Endodermal cell (in vitro differentiated cells): ENCODE measurements at regions not wholly inside any gene's neighbourhood (a gene's known extent, or its start where the extent isn't known, plus 50 kb on each side); places are given as distances from the start of the nearest gene placed in this dataset.

Experiments used
- DNase-seq: peaks from one replicate; pipeline ENCODE4 v3.0.0-alpha.2; 2017
- H3K27ac ChIP-seq: 2 replicates; pipeline ENCODE4 v1.5.1; 2013; ENCODE audit warnings: mild to moderate bottlenecking, low read depth, low read length, moderate library complexity
- H3K27me3 ChIP-seq: 2 replicates; pipeline ENCODE4 v1.6.1; 2013; ENCODE audit warnings: mild to moderate bottlenecking, low read length, moderate library complexity; ENCODE audit not compliant: insufficient read depth, control insufficient read depth, poor library complexity, severe bottlenecking
- H3K36me3 ChIP-seq: 2 replicates; pipeline ENCODE4 v1.7.0; 2013; ENCODE audit warnings: mild to moderate bottlenecking, low read length, moderate library complexity; ENCODE audit not compliant: control insufficient read depth, insufficient read depth
- H3K4me1 ChIP-seq: one replicate; pipeline ENCODE4 v1.7.0; 2013; ENCODE audit warnings: low read length; ENCODE audit not compliant: control insufficient read depth, insufficient read depth
- H3K4me3 ChIP-seq: 2 replicates; pipeline ENCODE4 v1.5.1; 2013; ENCODE audit warnings: mild to moderate bottlenecking, low read length, moderate library complexity
- H3K9ac ChIP-seq: 2 replicates; pipeline ENCODE4 v1.6.1; 2013; ENCODE audit warnings: mild to moderate bottlenecking, low read length, moderate library complexity; ENCODE audit not compliant: poor library complexity, severe bottlenecking; ENCODE audit errors: extremely low read depth
- H3K9me3 ChIP-seq: 2 replicates; pipeline ENCODE4 v1.6.1; 2013; ENCODE audit warnings: mild to moderate bottlenecking, low read length, moderate library complexity; ENCODE audit not compliant: control insufficient read depth
- H3K27ac Mint-ChIP-seq: 2 replicates; pipeline ENCODE4 v1.8.0; 2020; ENCODE audit warnings: mixed read lengths
- H3K27me3 Mint-ChIP-seq: 2 replicates; pipeline ENCODE4 v1.8.0; 2021; ENCODE audit warnings: mild to moderate bottlenecking, mixed read lengths; ENCODE audit not compliant: insufficient read depth
- H3K36me3 Mint-ChIP-seq: 2 replicates; pipeline ENCODE4 v1.8.0; 2020; ENCODE audit warnings: low read depth, mixed read lengths
- H3K4me1 Mint-ChIP-seq: 2 replicates; pipeline ENCODE4 v1.8.0; 2020; ENCODE audit warnings: mixed read lengths
- H3K4me3 Mint-ChIP-seq: 2 replicates; pipeline ENCODE4 v1.8.0; 2020; ENCODE audit warnings: mild to moderate bottlenecking, moderate library complexity, mixed read lengths
- H3K9me3 Mint-ChIP-seq: 2 replicates; pipeline ENCODE4 v1.8.0; 2020; ENCODE audit warnings: mild to moderate bottlenecking, mixed read lengths
- WGBS, 2 experiments: methylation state at CpG; one replicate each; pipeline versions ENCODE4 v1.1.5 to v1.1.7; 2013; ENCODE audit warnings: missing lambda C conversion rate in 2 of 2, mixed read lengths in 1 of 2; ENCODE audit not compliant: insufficient coverage in 1 of 2, insufficient read length in 1 of 2; 5-methylcytosine and 5-hydroxymethylcytosine counted together
- TF ChIP-seq, protein P1 (sequence below): fragments of 200-600 bp; sonication (generic); conservative IDR thresholded peaks from 2 replicates; pipeline ENCODE4 v1.5.0; 2021; ENCODE audit warnings: antibody characterized with exemption, mild to moderate bottlenecking

GRCh38 chr10:78627254-78627795, 441.4 kb upstream of the ZMIZ1 start:
- no peaks in the 10 kb centered on the region for H3K9me3 ChIP-seq
- TF ChIP-seq, protein P1, sequence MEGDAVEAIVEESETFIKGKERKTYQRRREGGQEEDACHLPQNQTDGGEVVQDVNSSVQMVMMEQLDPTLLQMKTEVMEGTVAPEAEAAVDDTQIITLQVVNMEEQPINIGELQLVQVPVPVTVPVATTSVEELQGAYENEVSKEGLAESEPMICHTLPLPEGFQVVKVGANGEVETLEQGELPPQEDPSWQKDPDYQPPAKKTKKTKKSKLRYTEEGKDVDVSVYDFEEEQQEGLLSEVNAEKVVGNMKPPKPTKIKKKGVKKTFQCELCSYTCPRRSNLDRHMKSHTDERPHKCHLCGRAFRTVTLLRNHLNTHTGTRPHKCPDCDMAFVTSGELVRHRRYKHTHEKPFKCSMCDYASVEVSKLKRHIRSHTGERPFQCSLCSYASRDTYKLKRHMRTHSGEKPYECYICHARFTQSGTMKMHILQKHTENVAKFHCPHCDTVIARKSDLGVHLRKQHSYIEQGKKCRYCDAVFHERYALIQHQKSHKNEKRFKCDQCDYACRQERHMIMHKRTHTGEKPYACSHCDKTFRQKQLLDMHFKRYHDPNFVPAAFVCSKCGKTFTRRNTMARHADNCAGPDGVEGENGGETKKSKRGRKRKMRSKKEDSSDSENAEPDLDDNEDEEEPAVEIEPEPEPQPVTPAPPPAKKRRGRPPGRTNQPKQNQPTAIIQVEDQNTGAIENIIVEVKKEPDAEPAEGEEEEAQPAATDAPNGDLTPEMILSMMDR = no peak
- no peaks in the 10 kb centered on the region for H3K9me3 Mint-ChIP-seq
- H3K27ac Mint-ChIP-seq = no peak overlapping the region
- H3K36me3 ChIP-seq = no peaks in the 10 kb centered on the region
- H3K27me3 ChIP-seq = no peaks in the 10 kb centered on the region
- no peak overlapping the region for H3K9ac ChIP-seq
- WGBS, 2 experiments = 93 to 95% methylated on average over 2 to 3 of the region's 3 CpGs
- H3K4me3 Mint-ChIP-seq = no peak overlapping the region
- H3K4me1 ChIP-seq = no peaks in the 10 kb centered on the region
- no peak overlapping the region for H3K4me3 ChIP-seq
- H3K4me1 Mint-ChIP-seq = peaks cover 17% of the 10 kb centered on the region
- DNase-seq = peak; percentile 20
- no peak overlapping the region for H3K27ac ChIP-seq
- H3K36me3 Mint-ChIP-seq = no peaks in the 10 kb centered on the region
- peaks cover 2% of the 10 kb centered on the region for H3K27me3 Mint-ChIP-seq

GRCh38 chr10:78628976-78629375, 439.8 kb upstream of the ZMIZ1 start:
- no peaks in the 10 kb centered on the region for H3K9me3 Mint-ChIP-seq
- no peak overlapping the region for H3K27ac Mint-ChIP-seq
- Histone ChIP-seq H3K9ac (no peak overlapping the region), H3K27ac (no peak overlapping the region), H3K4me3 (no peak overlapping the region), H3K4me1 (no peaks in the 10 kb centered on the region), H3K27me3 (no peaks in the 10 kb centered on the region), H3K36me3 (no peaks in the 10 kb centered on the region), H3K9me3 (no peaks in the 10 kb centered on the region)
- 88 to 91% methylated on average over 8 of the region's 8 CpGs for WGBS, 2 experiments
- TF ChIP-seq, protein P1 = no peak
- H3K4me1 Mint-ChIP-seq = peaks cover 17% of the 10 kb centered on the region
- H3K27me3 Mint-ChIP-seq = peaks cover 2% of the 10 kb centered on the region
- no peaks in the 10 kb centered on the region for H3K36me3 Mint-ChIP-seq
- peak; percentile 15 for DNase-seq
- no peak overlapping the region for H3K4me3 Mint-ChIP-seq

DNA sequence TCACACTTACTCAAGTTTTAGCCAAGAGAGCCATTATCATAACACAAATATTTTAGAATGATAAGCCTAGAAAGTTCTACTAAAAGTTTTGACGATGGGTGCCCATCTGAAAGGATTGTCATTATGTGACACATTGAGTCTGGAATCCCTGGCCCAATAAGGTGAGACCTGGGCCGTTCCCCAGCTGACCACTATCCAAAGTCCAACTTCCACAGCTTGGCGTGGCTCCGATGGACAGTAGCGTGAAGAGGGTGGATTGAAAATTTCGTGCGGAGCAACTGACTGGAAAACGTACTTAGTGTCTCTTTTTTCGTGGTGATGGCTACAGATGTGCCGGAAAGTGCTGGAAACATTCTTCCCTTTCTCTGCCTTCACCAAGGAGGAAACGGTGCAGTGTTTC, 439.0 kb upstream of the ZMIZ1 start:
- no peak overlapping the region for H3K27ac Mint-ChIP-seq
- peaks cover 21% of the 10 kb centered on the region for H3K4me1 Mint-ChIP-seq
- Histone ChIP-seq H3K36me3 (no peaks in the 10 kb centered on the region), H3K9ac (no peak overlapping the region), H3K4me3 (no peak overlapping the region), H3K27me3 (no peaks in the 10 kb centered on the region), H3K9me3 (no peaks in the 10 kb centered on the region), H3K4me1 (peaks cover 6% of the 10 kb centered on the region), H3K27ac (no peak overlapping the region)
- H3K4me3 Mint-ChIP-seq = no peak overlapping the region
- 90 to 91% methylated on average over 8 to 11 of the region's 11 CpGs for WGBS, 2 experiments
- TF ChIP-seq, protein P1 = no peak
- H3K36me3 Mint-ChIP-seq = no peaks in the 10 kb centered on the region
- H3K27me3 Mint-ChIP-seq = no peaks in the 10 kb centered on the region
- H3K9me3 Mint-ChIP-seq = no peaks in the 10 kb centered on the region
- peak; percentile 13 for DNase-seq
